ENCODE measurements at regions not wholly inside any gene's neighbourhood (a gene's known extent, or its start where the extent isn't known, plus 50 kb on each side); places are given as distances from the start of the nearest gene placed in this dataset.

DNA sequence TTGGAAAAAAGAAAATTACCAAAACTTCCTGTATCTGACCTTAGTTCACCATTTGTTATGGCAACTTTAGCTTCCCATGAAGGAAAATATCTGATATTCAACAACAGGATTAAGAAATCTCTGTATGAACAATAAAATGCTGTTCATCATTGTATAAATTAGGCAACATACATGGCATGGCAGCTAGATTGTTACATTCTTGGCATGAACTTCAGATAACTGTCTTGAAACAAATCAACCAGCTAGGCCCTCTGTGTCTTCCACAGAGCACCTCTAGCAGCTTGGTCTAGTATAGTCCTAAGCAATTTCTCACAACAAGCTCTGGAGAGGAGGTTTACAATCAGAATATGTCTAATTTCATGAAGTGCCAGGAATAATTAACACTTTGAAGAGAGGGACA lies 105.4 kb upstream of the PCDH7 start:
- DNase-seq, result no peak

DNA sequence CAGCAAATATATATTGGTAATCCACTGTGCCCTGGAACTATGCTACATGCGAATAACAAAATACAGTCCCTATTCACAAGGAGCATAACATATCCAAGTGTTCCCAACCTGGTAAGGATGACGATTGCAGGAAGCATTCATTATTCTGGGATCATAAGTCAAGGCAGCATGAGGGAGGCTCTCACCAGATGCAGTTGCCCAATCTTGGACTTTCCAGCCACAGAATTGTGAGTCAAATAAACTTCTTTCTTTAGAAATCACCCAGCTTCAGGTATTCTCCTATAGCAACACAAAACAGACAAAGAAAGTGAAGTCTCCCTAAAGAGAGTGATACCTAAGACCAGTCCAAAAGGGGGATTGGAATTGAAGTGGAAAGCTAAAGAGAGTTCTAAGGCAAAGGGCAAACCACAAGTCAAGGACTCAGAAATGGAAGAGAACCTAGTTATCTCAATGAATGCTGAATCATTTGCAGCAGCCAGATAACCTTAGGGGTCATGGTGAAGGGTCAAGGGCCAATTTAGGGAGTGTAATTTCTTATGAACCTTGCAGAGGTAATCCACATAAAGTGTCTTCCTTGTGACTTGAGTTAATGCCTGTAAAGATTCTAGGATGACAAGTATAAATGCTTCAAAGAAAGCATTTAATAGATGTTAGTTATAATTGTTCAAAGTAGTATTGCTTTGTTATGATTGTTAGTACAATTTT lies 103.1 kb upstream of the PCDH7 start:
- no peak for DNase-seq

DNA sequence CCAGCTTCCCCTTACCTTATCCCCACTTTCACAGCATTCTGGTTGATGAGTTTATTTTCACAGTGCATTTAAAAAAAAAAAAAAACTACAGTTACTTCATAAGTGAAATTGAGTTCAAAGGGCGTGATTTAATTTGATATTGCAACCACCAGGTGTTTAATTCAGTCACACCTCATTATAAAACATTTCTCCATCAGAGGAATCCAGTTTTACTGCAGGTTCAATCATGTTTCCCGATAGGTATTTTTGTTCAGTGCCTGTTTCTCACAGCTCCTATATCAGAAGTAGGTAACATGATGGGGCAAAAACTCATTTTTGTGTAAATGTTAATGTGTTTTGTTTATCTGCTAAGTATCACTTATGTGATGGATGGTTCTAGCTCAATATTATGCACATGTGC lies 102.3 kb upstream of the PCDH7 start:
- no peak for DNase-seq

DNA sequence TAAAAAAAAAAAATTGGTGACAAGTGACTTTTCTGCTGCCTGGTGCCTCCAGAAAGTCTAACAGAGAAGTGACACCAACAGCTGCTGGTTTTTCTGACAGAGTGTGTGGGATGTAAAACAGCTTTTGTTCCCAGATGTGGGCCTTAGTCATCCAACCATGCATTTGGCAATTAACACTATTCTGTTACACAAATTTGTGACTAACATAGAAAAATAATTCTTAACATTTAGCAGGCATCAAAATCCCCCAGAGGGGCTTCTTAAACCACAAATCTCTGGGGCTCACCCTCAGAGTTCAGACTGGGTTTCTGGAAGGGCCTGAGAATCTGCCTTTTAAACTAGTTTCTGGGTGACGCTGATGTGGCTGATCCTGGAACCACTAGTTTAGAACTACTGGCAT lies 100.5 kb upstream of the PCDH7 start:
- no peak for DNase-seq

DNA sequence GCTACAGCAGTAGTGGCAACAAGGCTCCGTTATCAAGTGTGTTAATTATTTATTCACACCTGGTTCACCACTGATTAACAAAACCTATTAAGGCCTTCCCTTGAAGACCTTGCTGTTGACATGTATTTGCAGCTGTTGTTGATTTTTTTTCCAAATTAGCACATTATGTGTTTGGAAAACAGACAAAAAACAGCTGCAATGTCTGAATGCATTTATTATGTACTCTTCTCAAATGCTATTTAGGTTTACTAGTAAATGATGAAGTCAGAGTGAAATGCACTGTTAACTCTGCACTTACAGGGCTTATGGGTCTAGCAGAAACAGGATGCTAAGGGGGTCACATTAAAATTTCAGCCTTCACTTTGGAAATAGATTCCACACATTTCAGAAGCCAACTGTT lies 99.5 kb upstream of the PCDH7 start:
- DNase-seq, result no peak

DNA sequence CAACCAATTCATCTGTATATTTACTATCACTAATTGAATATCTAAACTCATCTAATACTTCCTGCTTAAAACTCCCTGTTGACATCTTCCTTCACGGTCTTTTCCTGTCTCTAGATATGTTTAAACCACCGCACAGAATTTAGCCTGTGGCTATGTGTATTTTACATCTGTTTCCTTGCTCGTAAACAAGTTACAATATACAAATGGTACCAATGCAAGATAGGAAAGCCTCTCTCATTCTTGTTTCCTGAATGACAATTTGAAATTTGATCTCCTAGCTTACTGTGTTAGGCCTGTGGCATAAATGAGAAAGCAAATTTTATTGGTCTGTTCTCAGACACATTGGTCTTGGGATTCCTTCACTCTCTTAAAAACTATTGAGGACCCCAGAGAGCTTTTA lies 89.7 kb upstream of the PCDH7 start:
- no peak for DNase-seq

DNA sequence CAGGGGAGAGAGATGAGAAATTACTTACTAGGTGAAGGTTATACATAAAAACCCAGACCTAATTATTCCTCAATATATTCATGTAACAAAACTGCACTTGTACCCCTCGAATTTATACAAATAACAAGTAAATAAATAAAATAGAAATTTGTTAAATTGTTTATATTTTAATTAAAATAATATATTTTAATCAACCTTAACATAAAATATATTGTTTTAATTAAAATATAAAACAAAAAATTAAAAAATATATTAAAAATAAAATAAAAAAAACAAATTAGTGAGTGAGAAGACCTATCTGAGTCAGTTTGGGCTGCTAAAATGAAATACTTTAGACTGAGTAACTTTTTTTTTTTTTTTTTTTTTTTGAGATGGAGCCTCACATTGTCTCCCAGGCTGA lies 87.4 kb upstream of the PCDH7 start:
- DNase-seq, result no peak

DNA sequence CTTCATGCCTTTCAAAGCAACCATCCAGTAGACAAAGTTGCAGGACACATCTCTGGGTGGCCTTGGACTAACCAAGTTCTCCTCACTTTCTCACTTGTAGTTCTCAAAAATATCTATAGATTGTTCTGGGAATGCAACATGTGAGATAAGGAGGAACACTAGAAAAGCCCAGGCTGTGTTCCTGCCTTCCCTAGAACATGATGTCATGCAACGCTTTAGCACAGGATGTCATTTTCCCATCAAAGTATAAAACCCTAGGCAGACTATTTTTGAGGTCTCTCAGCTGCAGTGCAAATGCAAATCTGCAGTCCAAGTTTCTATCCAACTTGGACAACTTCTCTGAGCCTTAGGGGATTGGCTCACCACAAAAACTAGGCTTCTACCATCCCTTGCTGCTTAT lies 78.8 kb upstream of the PCDH7 start:
- DNase-seq, result no peak

DNA sequence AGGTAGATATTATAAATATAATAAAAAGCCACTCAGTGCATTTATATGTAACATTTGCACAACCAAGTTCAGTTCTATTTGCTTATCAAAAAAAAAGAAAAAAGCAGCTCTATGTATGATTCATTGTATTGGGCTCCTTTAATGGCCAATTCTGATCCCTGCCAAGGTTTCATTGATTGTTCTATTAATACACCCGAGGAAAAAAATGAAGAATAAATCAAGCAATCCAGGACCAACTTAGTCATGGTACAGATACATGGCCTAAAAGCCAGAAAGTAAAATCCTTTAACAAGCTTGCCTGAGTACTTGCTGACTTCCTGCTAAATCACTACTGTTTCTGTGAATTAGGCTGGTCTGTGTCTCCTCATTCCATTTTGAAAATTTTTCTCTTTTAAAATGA lies 77.6 kb upstream of the PCDH7 start:
- DNase-seq, result no peak

DNA sequence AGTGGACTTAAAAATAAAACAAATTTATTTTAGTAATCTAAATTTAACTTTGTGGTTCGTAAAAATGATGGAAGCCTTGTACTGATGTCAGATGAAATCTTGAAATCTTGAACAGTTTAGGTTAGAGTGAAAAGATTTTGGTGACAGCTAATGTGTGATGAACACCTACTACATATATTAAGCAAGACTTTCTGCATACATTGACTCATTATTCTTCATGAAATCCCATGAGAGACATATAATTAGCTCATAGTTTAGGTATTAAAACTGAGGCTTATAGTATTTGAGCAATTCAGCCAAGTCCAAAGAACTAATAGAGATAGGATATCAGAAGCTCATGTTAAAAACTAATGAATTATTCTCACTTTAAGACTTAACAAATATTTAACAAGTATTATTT lies 66.9 kb upstream of the PCDH7 start:
- no peak for DNase-seq

DNA sequence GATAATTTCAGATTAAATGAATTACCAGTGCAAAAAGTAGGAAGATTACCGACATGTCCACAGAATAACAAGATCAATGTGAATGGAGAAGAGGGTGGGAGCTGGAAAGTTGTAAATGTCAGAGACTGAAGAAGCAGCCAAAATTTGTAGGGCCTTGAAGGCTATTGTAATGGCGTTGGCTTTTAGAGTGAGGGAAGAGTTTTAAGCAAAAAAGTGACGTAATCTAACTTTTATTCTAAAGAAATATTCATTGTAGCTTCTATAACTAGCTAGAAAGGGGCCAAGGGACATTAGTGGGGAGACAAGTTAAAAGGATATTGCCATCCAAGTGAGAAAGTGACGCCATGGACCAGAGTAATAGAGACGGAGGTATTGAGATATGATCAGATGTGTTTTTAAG lies 63.3 kb upstream of the PCDH7 start:
- no peak for DNase-seq

DNA sequence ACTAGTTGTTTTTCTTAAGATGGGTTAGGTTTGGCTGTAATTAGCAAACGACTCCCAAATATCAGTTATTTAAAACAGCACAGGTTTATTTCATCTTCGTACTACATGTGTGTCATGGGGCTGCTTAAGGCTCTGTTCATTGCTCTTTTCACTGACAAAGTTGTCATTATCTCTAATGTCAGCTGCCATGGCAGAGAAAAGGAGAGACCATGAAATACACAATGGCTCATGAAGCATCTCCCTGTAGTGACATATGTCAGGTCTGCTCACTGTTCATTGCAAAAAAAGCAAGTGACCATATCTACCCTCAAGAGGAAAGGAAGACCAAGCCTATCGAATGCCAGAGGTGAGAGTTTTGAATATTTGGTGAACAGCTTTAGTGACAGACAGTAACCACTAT lies 52.2 kb upstream of the PCDH7 start:
- no peak for DNase-seq

DNA sequence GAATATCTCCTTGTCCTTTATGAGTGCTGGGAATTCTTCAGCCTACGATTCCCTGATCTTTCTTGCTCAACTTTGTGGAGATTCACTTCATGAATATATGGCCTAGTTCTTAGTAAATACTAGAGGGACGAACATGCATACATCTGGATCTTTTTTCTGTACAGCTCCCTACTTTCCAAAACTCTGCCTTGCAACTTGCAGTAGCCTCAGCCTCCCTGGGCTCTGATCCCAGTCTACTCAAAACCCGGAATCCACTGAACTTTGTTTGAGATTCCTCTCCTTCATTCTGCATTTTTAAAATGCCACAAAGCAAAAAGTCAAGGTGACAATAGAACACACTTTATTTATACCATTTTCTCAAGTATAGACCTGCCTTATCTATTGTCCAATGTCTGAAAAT lies 50.0 kb upstream of the PCDH7 start:
- DNase-seq, result no peak
